WTC11 (cell line): ENCODE measurements at regions not wholly inside any gene's neighbourhood (a gene's known extent, or its start where the extent isn't known, plus 50 kb on each side); places are given as distances from the start of the nearest gene placed in this dataset.

Experiments used
- ATAC-seq: fragments of 200-7000 bp; cut with Tn5 transposase; 2 replicates; pipeline ENCODE4 v1.10.0; 2021; ENCODE audit warnings: mild to moderate bottlenecking, moderate library complexity
- CTCF ChIA-PET: fragments of 300-600 bp; sonication (Branson Sonifier 250); formaldehyde crosslinking; loops from one replicate; lab custom pipeline; 2021; ENCODE audit warnings: antibody characterized with exemption; lab: Charles Lee
- POLR2A ChIA-PET: fragments of 350-600 bp; sonication (Branson Sonifier 250); formaldehyde crosslinking; loops from one replicate; lab custom pipeline; 2021; ENCODE audit warnings: antibody characterized with exemption; lab: Charles Lee
- DNase-seq: peaks from one replicate; pipeline ENCODE4 v3.0.0; 2021; ENCODE audit warnings: low spot score
- H3K27ac Mint-ChIP-seq: 2 replicates; pipeline ENCODE4 v1.8.0; 2021; ENCODE audit warnings: mixed read lengths
- H3K27me3 Mint-ChIP-seq: 2 replicates; pipeline ENCODE4 v1.8.0; 2021; ENCODE audit warnings: low read depth, mild to moderate bottlenecking, moderate library complexity, mixed read lengths
- H3K36me3 Mint-ChIP-seq: 2 replicates; pipeline ENCODE4 v1.8.0; 2021; ENCODE audit warnings: mixed read lengths
- H3K4me1 Mint-ChIP-seq: 2 replicates; pipeline ENCODE4 v1.8.0; 2022; ENCODE audit warnings: mixed read lengths
- H3K4me3 Mint-ChIP-seq: 2 replicates; pipeline ENCODE4 v1.8.0; 2021; ENCODE audit warnings: mild to moderate bottlenecking, moderate library complexity, mixed read lengths
- H3K9me3 Mint-ChIP-seq: 2 replicates; pipeline ENCODE4 v1.8.0; 2021; ENCODE audit warnings: mixed read lengths
- CBFB ChIP-seq: sonication (generic); formaldehyde crosslinking; IDR thresholded peaks from 2 replicates; pipeline ENCODE4 v1.8.1; 2022; ENCODE audit warnings: mild to moderate bottlenecking, low read depth, missing genetic modification reagents
- E2F1 ChIP-seq: sonication (generic); formaldehyde crosslinking; IDR thresholded peaks from 2 replicates; pipeline ENCODE4 v1.8.0; 2022; ENCODE audit warnings: mild to moderate bottlenecking, missing genetic modification reagents
- E2F5 ChIP-seq: sonication (generic); formaldehyde crosslinking; IDR thresholded peaks from 2 replicates; pipeline ENCODE4 v1.8.1; 2022; ENCODE audit warnings: mild to moderate bottlenecking, moderate library complexity, missing genetic modification reagents
- ESRRA ChIP-seq: sonication (generic); formaldehyde crosslinking; IDR thresholded peaks from 2 replicates; pipeline ENCODE4 v1.8.1; 2022; ENCODE audit warnings: mild to moderate bottlenecking, missing genetic modification reagents, borderline replicate concordance
- GTF2I ChIP-seq: fragments of 250-450 bp; sonication (Bioruptor Pico); conservative IDR thresholded peaks from 2 replicates; pipeline ENCODE4 v1.4.0; 2021; ENCODE audit warnings: mild to moderate bottlenecking
- HMGXB4 ChIP-seq: sonication (generic); formaldehyde crosslinking; IDR thresholded peaks from 2 replicates; pipeline ENCODE4 v1.8.1; 2023; ENCODE audit warnings: mild to moderate bottlenecking, moderate library complexity, missing genetic modification reagents
- KAT7 ChIP-seq: sonication (generic); formaldehyde crosslinking; IDR thresholded peaks from 2 replicates; pipeline ENCODE4 v1.8.1; 2023; ENCODE audit warnings: missing genetic modification reagents, mild to moderate bottlenecking, borderline replicate concordance
- NR3C1 ChIP-seq: sonication (generic); formaldehyde crosslinking; conservative IDR thresholded peaks from 2 replicates; pipeline ENCODE4 v1.8.1; 2023; ENCODE audit warnings: low read depth, mild to moderate bottlenecking, missing genetic modification reagents
- PRRX2 ChIP-seq: fragments of 250-450 bp; sonication (Bioruptor Pico); IDR thresholded peaks from 2 replicates; pipeline ENCODE4 v1.8.0; 2021; ENCODE audit warnings: mild to moderate bottlenecking
- SP1 ChIP-seq: sonication (generic); formaldehyde crosslinking; conservative IDR thresholded peaks from 2 replicates; pipeline ENCODE4 v1.8.1; 2022; ENCODE audit warnings: missing genetic modification reagents
- ZNF232 ChIP-seq: sonication (generic); formaldehyde crosslinking; IDR thresholded peaks from 2 replicates; pipeline ENCODE4 v1.8.0; 2022; ENCODE audit warnings: mild to moderate bottlenecking, missing genetic modification reagents
- TF ChIP-seq, protein P1 (sequence below): fragments of 250-450 bp; sonication (Bioruptor Pico); IDR thresholded peaks from 2 replicates; pipeline ENCODE4 v1.8.0; 2021; ENCODE audit warnings: mild to moderate bottlenecking
- TF ChIP-seq, protein P2 (sequence below): sonication (generic); formaldehyde crosslinking; IDR thresholded peaks from 2 replicates; pipeline ENCODE4 v1.8.0; 2022; ENCODE audit warnings: mild to moderate bottlenecking, missing genetic modification reagents
- TF ChIP-seq, protein P3 (sequence below): sonication (generic); formaldehyde crosslinking; IDR thresholded peaks from 2 replicates; pipeline ENCODE4 v1.8.1; 2023; ENCODE audit warnings: mild to moderate bottlenecking, missing genetic modification reagents, borderline replicate concordance
- TF ChIP-seq, protein P4 (sequence below): sonication (generic); formaldehyde crosslinking; conservative IDR thresholded peaks from 2 replicates; pipeline ENCODE4 v1.8.1; 2023; ENCODE audit warnings: mild to moderate bottlenecking, low read depth, missing genetic modification reagents, moderate library complexity

- no peak overlapping the region for H3K4me3 Mint-ChIP-seq
- no peaks in the 10 kb centered on the region; the same call in 1 of the 2 replicates for H3K27me3 Mint-ChIP-seq
- peak overlapping the region; percentile 60 for H3K27ac Mint-ChIP-seq
- peaks cover 17% of the 10 kb centered on the region for H3K36me3 Mint-ChIP-seq
- POLR2A ChIA-PET, result no interaction called here
- TF ChIP-seq GTF2I (CRISPR knock-in tag) (no peak), ESRRA (CRISPR knock-in tag) (no peak), CBFB (CRISPR knock-in tag) (no peak), E2F1 (CRISPR knock-in tag) (no peak), ZNF232 (CRISPR knock-in tag) (no peak), PRRX2 (no peak), KAT7 (no peak), SP1 (CRISPR knock-in tag) (no peak)
- TF ChIP-seq, protein P1, sequence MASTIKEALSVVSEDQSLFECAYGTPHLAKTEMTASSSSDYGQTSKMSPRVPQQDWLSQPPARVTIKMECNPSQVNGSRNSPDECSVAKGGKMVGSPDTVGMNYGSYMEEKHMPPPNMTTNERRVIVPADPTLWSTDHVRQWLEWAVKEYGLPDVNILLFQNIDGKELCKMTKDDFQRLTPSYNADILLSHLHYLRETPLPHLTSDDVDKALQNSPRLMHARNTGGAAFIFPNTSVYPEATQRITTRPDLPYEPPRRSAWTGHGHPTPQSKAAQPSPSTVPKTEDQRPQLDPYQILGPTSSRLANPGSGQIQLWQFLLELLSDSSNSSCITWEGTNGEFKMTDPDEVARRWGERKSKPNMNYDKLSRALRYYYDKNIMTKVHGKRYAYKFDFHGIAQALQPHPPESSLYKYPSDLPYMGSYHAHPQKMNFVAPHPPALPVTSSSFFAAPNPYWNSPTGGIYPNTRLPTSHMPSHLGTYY, result no peak
- TF ChIP-seq, protein P2, sequence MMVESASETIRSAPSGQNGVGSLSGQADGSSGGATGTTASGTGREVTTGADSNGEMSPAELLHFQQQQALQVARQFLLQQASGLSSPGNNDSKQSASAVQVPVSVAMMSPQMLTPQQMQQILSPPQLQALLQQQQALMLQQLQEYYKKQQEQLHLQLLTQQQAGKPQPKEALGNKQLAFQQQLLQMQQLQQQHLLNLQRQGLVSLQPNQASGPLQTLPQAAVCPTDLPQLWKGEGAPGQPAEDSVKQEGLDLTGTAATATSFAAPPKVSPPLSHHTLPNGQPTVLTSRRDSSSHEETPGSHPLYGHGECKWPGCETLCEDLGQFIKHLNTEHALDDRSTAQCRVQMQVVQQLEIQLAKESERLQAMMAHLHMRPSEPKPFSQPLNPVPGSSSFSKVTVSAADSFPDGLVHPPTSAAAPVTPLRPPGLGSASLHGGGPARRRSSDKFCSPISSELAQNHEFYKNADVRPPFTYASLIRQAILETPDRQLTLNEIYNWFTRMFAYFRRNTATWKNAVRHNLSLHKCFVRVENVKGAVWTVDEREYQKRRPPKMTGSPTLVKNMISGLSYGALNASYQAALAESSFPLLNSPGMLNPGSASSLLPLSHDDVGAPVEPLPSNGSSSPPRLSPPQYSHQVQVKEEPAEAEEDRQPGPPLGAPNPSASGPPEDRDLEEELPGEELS (CRISPR knock-in tag), result no peak
- TF ChIP-seq, protein P3, sequence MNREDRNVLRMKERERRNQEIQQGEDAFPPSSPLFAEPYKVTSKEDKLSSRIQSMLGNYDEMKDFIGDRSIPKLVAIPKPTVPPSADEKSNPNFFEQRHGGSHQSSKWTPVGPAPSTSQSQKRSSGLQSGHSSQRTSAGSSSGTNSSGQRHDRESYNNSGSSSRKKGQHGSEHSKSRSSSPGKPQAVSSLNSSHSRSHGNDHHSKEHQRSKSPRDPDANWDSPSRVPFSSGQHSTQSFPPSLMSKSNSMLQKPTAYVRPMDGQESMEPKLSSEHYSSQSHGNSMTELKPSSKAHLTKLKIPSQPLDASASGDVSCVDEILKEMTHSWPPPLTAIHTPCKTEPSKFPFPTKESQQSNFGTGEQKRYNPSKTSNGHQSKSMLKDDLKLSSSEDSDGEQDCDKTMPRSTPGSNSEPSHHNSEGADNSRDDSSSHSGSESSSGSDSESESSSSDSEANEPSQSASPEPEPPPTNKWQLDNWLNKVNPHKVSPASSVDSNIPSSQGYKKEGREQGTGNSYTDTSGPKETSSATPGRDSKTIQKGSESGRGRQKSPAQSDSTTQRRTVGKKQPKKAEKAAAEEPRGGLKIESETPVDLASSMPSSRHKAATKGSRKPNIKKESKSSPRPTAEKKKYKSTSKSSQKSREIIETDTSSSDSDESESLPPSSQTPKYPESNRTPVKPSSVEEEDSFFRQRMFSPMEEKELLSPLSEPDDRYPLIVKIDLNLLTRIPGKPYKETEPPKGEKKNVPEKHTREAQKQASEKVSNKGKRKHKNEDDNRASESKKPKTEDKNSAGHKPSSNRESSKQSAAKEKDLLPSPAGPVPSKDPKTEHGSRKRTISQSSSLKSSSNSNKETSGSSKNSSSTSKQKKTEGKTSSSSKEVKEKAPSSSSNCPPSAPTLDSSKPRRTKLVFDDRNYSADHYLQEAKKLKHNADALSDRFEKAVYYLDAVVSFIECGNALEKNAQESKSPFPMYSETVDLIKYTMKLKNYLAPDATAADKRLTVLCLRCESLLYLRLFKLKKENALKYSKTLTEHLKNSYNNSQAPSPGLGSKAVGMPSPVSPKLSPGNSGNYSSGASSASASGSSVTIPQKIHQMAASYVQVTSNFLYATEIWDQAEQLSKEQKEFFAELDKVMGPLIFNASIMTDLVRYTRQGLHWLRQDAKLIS (CRISPR knock-in tag), result no peak
- TF ChIP-seq, all 79 proteins: peak for 0
- H3K9me3 Mint-ChIP-seq, result peaks cover 14% of the 10 kb centered on the region
- peaks cover 10% of the 10 kb centered on the region for H3K4me1 Mint-ChIP-seq
- CTCF ChIA-PET, result no interaction called here
- DNase-seq (no peak), ATAC-seq (peak; percentile 52)
Measured at GRCh38 chr11:23123753-23124152, 263.5 kb upstream of the CCDC179 start.

DNA sequence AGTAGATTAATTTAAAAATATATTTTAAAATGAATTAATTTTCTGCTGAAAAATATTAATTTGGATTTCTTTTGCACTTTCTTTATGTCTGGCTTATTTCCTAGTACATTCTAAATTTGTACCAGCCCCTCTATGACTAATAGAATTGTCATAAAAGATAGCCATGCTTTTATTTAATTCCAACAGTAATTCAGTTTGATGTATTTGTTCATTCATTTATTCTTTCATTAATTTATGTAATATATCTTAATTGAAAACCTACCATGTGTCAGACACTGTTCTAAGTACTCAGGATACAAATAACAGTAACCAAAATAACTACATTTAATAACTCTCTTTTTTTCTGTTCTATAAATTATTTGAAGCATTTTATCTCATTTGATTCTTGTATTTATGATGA lies 264.0 kb upstream of the CCDC179 start:
- no peak for DNase-seq
- H3K9me3 Mint-ChIP-seq, result peaks cover 15% of the 10 kb centered on the region
- peaks cover 14% of the 10 kb centered on the region for H3K36me3 Mint-ChIP-seq
- no peak overlapping the region for H3K4me3 Mint-ChIP-seq
- no peaks in the 10 kb centered on the region; the same call in 1 of the 2 replicates for H3K27me3 Mint-ChIP-seq
- no peak for ATAC-seq
- POLR2A ChIA-PET, result no interaction called here
- H3K27ac Mint-ChIP-seq, result no peak overlapping the region
- no peak for TF ChIP-seq HMGXB4
- TF ChIP-seq NR3C1 (CRISPR knock-in tag), result no peak
- no peak for TF ChIP-seq E2F5 (CRISPR knock-in tag)
- TF ChIP-seq, protein P3 (CRISPR knock-in tag), result no peak
- TF ChIP-seq, protein P4, sequence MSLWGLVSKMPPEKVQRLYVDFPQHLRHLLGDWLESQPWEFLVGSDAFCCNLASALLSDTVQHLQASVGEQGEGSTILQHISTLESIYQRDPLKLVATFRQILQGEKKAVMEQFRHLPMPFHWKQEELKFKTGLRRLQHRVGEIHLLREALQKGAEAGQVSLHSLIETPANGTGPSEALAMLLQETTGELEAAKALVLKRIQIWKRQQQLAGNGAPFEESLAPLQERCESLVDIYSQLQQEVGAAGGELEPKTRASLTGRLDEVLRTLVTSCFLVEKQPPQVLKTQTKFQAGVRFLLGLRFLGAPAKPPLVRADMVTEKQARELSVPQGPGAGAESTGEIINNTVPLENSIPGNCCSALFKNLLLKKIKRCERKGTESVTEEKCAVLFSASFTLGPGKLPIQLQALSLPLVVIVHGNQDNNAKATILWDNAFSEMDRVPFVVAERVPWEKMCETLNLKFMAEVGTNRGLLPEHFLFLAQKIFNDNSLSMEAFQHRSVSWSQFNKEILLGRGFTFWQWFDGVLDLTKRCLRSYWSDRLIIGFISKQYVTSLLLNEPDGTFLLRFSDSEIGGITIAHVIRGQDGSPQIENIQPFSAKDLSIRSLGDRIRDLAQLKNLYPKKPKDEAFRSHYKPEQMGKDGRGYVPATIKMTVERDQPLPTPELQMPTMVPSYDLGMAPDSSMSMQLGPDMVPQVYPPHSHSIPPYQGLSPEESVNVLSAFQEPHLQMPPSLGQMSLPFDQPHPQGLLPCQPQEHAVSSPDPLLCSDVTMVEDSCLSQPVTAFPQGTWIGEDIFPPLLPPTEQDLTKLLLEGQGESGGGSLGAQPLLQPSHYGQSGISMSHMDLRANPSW (CRISPR knock-in tag), result no peak
- H3K4me1 Mint-ChIP-seq, result peaks cover 10% of the 10 kb centered on the region
- CTCF ChIA-PET, result no interaction called here
